Thyroid gland (tissue), 4 donors: ENCODE measurements at regions not wholly inside any gene's neighbourhood (a gene's known extent, or its start where the extent isn't known, plus 50 kb on each side); places are given as distances from the start of the nearest gene placed in this dataset.

ENCODE experiments used
- POLR2A ChIP-seq, 2 donors: fragments of 450-650 bp; IDR thresholded peaks; one replicate each; pipeline ENCODE4 v1.6.1; 2017; ENCODE audit warnings: antibody characterized with exemption in 2 of 2, mild to moderate bottlenecking in 2 of 2, moderate library complexity in 1 of 2
- TF ChIP-seq, protein P1 (sequence below), 6 experiments: fragments of 200-600 bp in 3 of 6; fragments of 450-650 bp in 3 of 6; sonication (generic) in 3 of 6; IDR thresholded peaks; one replicate each; pipeline ENCODE4 v1.5.1; 2016 to 2019; ENCODE audit warnings: antibody characterized with exemption in 6 of 6, mild to moderate bottlenecking in 2 of 6, inconsistent platforms in 1 of 6, moderate library complexity in 1 of 6

DNA sequence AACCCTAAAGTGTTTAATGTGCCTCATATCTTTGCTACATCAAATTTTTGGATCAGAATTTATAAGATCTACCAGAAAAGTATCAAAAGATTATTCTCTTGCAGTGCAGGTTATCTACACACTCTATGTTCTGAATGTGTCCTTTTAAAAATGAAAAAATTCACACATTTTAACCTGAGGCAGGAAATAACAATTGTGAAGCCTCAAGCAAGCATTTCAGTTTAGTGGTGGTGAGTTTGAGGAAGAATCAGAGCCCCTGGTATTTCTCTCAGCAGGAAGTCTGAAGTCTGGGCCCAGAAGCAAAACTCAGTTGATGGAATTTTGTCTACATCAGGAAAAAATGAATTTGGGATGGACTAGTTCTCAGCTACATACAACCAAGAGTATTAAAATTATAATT lies 137.0 kb upstream of the PZP start:
- TF ChIP-seq, protein P1, sequence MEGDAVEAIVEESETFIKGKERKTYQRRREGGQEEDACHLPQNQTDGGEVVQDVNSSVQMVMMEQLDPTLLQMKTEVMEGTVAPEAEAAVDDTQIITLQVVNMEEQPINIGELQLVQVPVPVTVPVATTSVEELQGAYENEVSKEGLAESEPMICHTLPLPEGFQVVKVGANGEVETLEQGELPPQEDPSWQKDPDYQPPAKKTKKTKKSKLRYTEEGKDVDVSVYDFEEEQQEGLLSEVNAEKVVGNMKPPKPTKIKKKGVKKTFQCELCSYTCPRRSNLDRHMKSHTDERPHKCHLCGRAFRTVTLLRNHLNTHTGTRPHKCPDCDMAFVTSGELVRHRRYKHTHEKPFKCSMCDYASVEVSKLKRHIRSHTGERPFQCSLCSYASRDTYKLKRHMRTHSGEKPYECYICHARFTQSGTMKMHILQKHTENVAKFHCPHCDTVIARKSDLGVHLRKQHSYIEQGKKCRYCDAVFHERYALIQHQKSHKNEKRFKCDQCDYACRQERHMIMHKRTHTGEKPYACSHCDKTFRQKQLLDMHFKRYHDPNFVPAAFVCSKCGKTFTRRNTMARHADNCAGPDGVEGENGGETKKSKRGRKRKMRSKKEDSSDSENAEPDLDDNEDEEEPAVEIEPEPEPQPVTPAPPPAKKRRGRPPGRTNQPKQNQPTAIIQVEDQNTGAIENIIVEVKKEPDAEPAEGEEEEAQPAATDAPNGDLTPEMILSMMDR (IDR thresholded peaks at IDR 0.05) = no peak
- TF ChIP-seq POLR2A (IDR thresholded peaks at IDR 0.05) = no peak
